MG63 (cell line): ENCODE measurements at regions not wholly inside any gene's neighbourhood (a gene's known extent, or its start where the extent isn't known, plus 50 kb on each side); places are given as distances from the start of the nearest gene placed in this dataset.

ENCODE experiments used
- DNase-seq: peaks from one replicate; pipeline ENCODE4 v3.0.0-alpha.2; 2020
- H3K27me3 ChIP-seq: fragments of 250-450 bp; sonication (Bioruptor Pico); 2 replicates; pipeline ENCODE4 v1.5.1; 2020; ENCODE audit warnings: mild to moderate bottlenecking, moderate library complexity
- H3K36me3 ChIP-seq: fragments of 250-450 bp; sonication (Bioruptor Pico); 2 replicates; pipeline ENCODE4 v1.5.1; 2020; ENCODE audit warnings: mild to moderate bottlenecking, moderate library complexity
- H3K4me3 ChIP-seq: fragments of 250-450 bp; sonication (Bioruptor Pico); 2 replicates; pipeline ENCODE4 v1.5.1; 2020; ENCODE audit warnings: mild to moderate bottlenecking, moderate library complexity
- H3K9me3 ChIP-seq: fragments of 250-450 bp; sonication (Bioruptor Pico); 2 replicates; pipeline ENCODE4 v1.5.1; 2020; ENCODE audit warnings: mild to moderate bottlenecking, moderate library complexity

GRCh38 chr3:27661797-27662196 is 60.3 kb downstream of the EOMES start:
- Histone ChIP-seq H3K36me3 (no peaks in the 10 kb centered on the region), H3K4me3 (no peak overlapping the region), H3K9me3 (no peaks in the 10 kb centered on the region), H3K27me3 (no peaks in the 10 kb centered on the region)
- DNase-seq: no peak

DNA sequence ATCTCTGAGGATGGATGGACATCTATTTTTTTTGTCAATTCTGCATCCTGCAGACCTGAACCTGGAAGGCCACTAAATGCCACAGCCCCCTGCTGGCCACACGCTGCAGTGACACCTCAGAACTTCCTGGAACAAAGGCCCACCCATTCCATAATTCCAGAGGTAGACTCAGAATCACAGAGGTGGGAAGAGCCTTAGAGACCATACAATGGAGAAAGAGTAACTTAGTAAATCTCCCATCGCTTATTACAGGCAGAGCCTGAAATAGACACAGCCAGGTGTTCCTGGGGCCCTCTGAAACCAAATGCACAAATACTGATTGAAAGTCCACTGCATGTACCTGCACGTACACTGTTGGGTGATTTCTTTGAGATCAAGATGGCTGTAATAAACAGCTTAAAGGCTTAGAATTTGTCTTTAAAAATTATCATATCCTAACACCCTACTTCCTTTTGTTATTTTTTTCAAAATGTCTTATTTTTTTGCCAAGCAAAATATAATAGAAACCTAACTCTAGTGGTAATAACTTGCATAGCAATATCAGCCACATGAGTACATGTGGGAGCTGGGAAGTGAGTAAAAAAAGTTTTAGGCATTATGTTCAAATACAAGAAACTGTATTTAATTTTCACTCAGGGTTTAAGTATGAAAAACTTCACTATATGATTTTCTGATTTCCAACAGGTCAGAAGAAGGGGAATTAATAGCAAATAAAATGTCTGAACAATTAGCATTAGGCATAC is 62.7 kb downstream of the EOMES start:
- H3K36me3 ChIP-seq: no peaks in the 10 kb centered on the region
- H3K27me3 ChIP-seq: no peaks in the 10 kb centered on the region
- peak; percentile 46 for DNase-seq
- H3K4me3 ChIP-seq: no peak overlapping the region
- H3K9me3 ChIP-seq: no peaks in the 10 kb centered on the region

DNA sequence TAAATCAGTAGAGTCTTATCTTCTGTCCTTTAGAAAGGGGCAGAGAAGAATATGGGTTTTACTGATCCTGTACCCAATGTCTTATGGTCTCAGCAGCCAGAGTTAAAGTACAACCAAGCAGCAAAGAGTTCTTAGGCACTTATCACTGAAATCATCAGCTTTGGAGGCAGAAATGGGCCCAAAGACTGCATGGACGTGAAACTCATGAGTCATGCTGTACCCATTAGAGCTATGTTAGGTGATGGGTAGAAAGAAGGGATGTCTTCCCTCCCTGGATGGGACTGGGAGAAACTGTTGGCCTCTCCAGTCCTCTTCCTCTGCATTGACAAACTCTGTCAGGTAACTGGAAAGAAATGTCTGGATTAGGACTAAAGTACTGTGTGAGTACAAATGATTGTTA is 63.4 kb downstream of the EOMES start:
- no peaks in the 10 kb centered on the region for H3K27me3 ChIP-seq
- H3K4me3 ChIP-seq: no peak overlapping the region
- no peak for DNase-seq
- no peaks in the 10 kb centered on the region for H3K9me3 ChIP-seq
- no peaks in the 10 kb centered on the region for H3K36me3 ChIP-seq

DNA sequence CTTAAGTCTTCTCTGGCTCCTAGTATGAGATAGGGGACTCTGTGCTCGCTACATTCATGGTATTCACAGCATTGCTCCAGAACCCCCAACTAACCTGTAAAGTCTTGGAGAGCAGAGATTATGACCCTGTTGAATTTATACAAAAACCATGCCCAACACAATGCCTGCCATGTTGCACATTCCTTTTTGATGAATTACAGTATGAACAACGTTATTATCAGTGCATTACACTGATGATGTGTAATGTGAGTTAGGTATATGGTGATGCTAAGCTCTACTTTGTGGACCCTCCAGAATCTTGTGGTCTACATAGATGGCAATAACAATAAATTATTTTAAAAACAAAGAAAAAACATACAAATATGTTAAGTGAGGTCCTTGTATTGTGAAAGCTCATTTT is 64.3 kb downstream of the EOMES start:
- Histone ChIP-seq H3K4me3 (no peak overlapping the region), H3K27me3 (no peaks in the 10 kb centered on the region), H3K9me3 (no peaks in the 10 kb centered on the region), H3K36me3 (no peaks in the 10 kb centered on the region)
- no peak for DNase-seq

GRCh38 chr3:27657404-27657803 is 64.7 kb downstream of the EOMES start:
- Histone ChIP-seq H3K4me3 (no peak overlapping the region), H3K9me3 (no peaks in the 10 kb centered on the region), H3K36me3 (no peaks in the 10 kb centered on the region), H3K27me3 (no peaks in the 10 kb centered on the region)
- DNase-seq: peak; percentile 51

- Histone ChIP-seq H3K4me3 (no peak overlapping the region), H3K36me3 (no peaks in the 10 kb centered on the region), H3K9me3 (no peaks in the 10 kb centered on the region), H3K27me3 (no peaks in the 10 kb centered on the region)
- DNase-seq: no peak
Observed at GRCh38 chr3:27656790-27657189, 65.3 kb downstream of the EOMES start.

DNA sequence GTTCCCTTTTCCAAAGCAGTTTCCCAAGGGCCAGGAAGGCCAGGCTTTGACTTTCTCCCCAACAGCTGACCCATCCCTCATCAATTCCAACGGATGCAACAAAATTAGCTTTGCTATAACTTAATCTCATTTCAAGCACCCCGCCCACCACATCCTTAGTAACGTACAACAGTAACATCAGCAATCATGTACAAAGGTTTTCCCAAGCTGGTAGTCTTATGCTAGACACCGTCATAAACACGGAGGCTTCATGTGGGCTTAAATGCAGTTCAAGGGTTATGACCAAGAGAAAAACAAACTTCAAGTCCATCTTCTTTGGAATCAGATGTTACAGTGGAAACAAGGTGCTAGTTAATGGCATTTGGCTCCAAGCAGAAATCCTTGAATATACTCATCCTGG is 66.6 kb downstream of the EOMES start:
- no peak for DNase-seq
- Histone ChIP-seq H3K9me3 (no peaks in the 10 kb centered on the region), H3K36me3 (no peaks in the 10 kb centered on the region), H3K4me3 (no peak overlapping the region), H3K27me3 (no peaks in the 10 kb centered on the region)

DNA sequence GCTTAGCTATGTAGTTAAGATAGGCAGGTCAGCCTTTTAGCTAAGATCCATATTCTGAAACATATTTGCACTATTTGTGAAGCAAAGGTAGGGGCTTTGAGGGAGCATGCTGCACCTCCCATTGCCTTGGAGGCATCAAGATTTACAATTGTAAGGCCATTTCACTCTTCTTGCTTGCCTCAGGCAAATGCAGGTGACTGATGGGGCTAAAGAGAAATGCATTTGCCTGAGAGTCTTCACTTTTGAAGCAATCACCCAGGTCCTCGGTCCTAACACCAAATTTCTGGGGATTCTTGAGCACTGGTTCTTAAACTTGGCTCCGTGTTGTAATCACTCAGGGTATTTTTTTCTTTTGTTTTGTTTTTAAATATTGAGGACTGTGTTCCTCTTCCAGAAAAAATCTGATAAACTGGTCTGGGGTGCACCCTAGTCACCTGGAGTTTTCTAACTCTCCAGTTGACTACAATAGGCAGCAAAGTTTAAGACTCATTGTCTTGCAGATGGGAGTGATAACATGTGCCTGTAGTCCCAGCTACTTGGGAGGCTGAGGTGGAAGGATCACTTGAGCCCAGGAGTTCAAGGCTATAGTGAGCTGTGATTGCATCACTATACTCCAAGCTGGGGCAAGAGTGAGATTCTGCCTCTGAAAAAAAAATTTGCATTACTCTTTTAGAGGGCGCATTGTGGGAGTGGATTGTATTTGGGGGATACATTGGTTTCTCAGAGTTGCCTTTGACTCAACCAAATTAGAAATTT is 68.1 kb downstream of the EOMES start:
- no peak for DNase-seq
- no peaks in the 10 kb centered on the region for H3K9me3 ChIP-seq
- no peaks in the 10 kb centered on the region for H3K36me3 ChIP-seq
- H3K4me3 ChIP-seq: no peak overlapping the region
- H3K27me3 ChIP-seq: no peaks in the 10 kb centered on the region

DNA sequence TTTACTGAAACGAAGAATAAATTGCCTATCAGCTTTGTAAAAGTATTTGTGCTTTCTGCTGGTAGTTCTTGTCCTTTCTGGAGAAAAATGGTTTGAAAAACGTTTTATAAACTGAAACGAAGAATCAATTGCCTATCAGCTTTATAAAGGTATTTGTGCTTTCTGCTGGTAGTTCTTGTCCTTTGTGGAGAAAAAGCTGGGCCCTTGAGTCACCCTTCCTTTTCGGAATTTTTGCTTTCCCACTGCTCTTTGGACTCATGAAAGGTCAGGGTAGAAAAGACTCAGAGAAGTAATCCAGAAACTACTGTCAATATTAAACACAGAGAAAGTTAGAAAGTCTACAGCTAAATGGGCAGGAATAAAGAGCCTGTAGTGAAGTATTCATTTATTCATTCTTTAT is 72.8 kb downstream of the EOMES start:
- H3K9me3 ChIP-seq: no peaks in the 10 kb centered on the region
- no peak overlapping the region for H3K4me3 ChIP-seq
- H3K27me3 ChIP-seq: no peaks in the 10 kb centered on the region

GRCh38 chr3:27646896-27647295 is 75.2 kb downstream of the EOMES start:
- no peaks in the 10 kb centered on the region for H3K27me3 ChIP-seq

More for the DNA sequence above, 72.8 kb downstream of the EOMES start:
- DNase-seq: no peak
- H3K36me3 ChIP-seq: no peaks in the 10 kb centered on the region

GRCh38 chr3:27644941-27645340 is 77.2 kb downstream of the EOMES start:
- Histone ChIP-seq H3K4me3 (no peak overlapping the region), H3K36me3 (no peaks in the 10 kb centered on the region), H3K9me3 (no peaks in the 10 kb centered on the region), H3K27me3 (no peaks in the 10 kb centered on the region)
- DNase-seq: no peak

More at GRCh38 chr3:27646896-27647295, 75.2 kb downstream of the EOMES start:
- no peak for DNase-seq
- H3K9me3 ChIP-seq: no peaks in the 10 kb centered on the region
- no peaks in the 10 kb centered on the region for H3K36me3 ChIP-seq
- H3K4me3 ChIP-seq: no peak overlapping the region

- no peak overlapping the region for H3K4me3 ChIP-seq
- no peaks in the 10 kb centered on the region for H3K9me3 ChIP-seq
- H3K27me3 ChIP-seq: no peaks in the 10 kb centered on the region
- H3K36me3 ChIP-seq: no peaks in the 10 kb centered on the region
- no peak for DNase-seq
Observed at GRCh38 chr3:27643355-27643754, 78.8 kb downstream of the EOMES start.

DNA sequence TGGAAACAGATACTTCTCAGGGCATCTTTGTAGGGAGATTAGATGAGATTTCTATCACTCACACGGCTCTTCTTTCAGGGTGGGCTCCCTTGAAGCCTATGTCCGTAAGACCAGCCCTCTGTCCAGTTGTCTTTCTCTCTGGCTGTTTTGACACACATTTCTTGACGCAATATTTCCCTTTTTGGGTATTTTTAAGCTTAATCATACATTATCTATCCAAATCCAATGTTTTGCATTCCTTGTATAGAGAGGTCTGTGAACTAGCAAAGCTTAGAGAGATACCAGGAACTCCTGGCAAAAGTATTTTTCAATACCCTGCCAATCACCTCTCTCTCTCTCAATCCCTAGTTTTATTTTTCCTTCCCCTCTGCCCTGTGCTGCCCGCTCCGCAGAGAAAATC is 79.3 kb downstream of the EOMES start:
- Histone ChIP-seq H3K36me3 (no peaks in the 10 kb centered on the region), H3K4me3 (no peak overlapping the region), H3K27me3 (no peaks in the 10 kb centered on the region), H3K9me3 (no peaks in the 10 kb centered on the region)
- no peak for DNase-seq

- no peak for DNase-seq
- H3K36me3 ChIP-seq: no peaks in the 10 kb centered on the region
- H3K27me3 ChIP-seq: no peaks in the 10 kb centered on the region
- no peak overlapping the region for H3K4me3 ChIP-seq
- no peaks in the 10 kb centered on the region for H3K9me3 ChIP-seq
Observed at GRCh38 chr3:27641888-27642601, 80.1 kb downstream of the EOMES start.

GRCh38 chr3:27641271-27641800 is 80.8 kb downstream of the EOMES start:
- Histone ChIP-seq H3K4me3 (no peak overlapping the region), H3K36me3 (no peaks in the 10 kb centered on the region), H3K9me3 (no peaks in the 10 kb centered on the region), H3K27me3 (no peaks in the 10 kb centered on the region)
- DNase-seq: no peak

DNA sequence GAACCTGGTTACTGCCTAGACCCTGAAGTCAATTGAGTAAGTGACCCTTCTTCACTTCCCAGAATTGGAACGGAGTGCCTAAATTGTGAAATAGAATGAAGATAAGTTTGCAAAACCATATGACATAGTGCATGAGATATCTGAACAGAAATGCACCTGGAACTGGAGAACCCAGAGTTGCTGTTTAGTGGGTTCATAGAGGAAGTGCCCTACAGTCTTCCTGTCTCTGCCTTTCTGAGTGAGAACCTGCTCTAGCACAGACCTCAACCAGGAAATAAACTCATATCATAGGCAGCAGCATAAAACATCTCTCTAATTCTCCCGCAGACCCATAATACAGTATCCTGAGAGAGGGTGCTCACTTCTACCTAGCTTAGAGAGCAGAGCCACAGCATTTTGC is 82.9 kb downstream of the EOMES start:
- Histone ChIP-seq H3K4me3 (no peak overlapping the region), H3K36me3 (no peaks in the 10 kb centered on the region), H3K9me3 (no peaks in the 10 kb centered on the region), H3K27me3 (no peaks in the 10 kb centered on the region)
- DNase-seq: no peak

DNA sequence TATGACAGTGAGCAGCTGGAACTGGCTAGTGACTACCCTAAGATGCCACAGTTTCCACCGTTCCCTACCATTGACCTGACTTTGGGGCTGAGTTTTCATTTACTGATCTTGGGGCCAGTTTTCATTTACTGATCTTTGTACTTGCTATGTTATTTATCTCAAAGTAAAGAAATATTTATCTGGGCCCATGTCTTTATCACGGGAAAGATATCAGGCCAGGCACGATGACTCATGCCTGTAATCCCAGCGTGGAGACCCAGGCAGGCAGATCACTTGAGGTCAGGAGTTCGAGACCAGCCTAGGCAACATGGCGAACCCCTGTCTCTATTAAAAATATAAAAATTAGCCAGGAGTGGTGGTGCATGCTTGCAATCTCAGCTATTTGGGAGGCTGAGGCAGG is 83.5 kb downstream of the EOMES start:
- no peaks in the 10 kb centered on the region for H3K27me3 ChIP-seq
- no peaks in the 10 kb centered on the region for H3K9me3 ChIP-seq
- no peaks in the 10 kb centered on the region for H3K36me3 ChIP-seq
- no peak for DNase-seq
- no peak overlapping the region for H3K4me3 ChIP-seq
